ENCODE measurements at regions not wholly inside any gene's neighbourhood (a gene's known extent, or its start where the extent isn't known, plus 50 kb on each side); places are given as distances from the start of the nearest gene placed in this dataset.

DNA sequence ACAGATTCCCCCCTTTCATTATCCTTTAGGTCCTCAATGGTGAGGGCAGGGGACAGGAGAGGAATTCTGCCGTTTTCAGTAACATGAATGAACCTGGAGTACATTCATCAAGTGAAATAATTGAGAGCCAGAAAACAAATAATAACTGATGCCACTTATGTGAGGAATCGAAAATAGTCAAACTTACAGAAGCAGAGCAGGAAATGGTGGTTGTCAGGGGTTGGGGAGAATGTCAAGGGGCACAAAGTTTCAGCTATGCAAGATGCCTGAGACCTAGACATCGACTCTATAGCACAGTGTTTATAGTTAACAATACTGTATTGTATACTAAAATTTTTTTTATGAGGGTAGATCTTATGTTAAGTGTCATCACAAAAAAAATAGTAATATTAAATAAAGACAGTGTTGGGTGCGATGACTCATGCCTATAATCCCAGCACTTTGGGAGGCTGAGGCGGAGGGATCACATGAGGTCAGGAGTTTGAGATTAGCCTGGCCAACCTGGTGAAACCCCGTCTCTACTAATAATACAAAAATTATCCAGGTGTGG lies 1219.8 kb downstream of the GATA3 start:
- Mint-ChIP-seq H3K4me1 (no peaks in the 10 kb centered on the region), H3K27ac (no peak overlapping the region), H3K36me3 (no peaks in the 10 kb centered on the region), H3K27me3 (peaks cover 9 to 42% (median 19%) of the 10 kb centered on the region in 5 donors), H3K4me3 (no peak overlapping the region), H3K9me3 (no peaks in the 10 kb centered on the region)
- DNase-seq (no peak), ATAC-seq (no peak)
- POLR2A ChIA-PET = no interaction called here

DNA sequence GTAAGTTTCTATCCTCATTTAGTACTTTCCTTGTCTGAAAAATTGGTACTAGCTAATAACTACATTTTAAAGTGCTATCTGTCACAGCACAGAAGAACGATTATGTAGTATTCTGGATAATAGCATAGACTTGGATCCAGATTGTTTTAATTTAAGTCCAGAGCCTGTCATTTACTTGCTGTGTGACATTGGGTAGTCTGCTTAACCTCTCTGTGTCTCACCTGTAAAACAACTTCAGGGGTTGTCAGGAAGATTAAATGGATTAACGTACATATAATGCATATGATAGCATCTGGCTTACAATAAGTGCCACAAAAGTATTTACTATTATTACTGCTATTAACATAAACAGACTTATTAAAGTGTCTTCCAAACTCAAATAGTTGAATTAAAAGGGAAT lies 1221.4 kb downstream of the GATA3 start:
- POLR2A ChIA-PET = no interaction called here

DNA sequence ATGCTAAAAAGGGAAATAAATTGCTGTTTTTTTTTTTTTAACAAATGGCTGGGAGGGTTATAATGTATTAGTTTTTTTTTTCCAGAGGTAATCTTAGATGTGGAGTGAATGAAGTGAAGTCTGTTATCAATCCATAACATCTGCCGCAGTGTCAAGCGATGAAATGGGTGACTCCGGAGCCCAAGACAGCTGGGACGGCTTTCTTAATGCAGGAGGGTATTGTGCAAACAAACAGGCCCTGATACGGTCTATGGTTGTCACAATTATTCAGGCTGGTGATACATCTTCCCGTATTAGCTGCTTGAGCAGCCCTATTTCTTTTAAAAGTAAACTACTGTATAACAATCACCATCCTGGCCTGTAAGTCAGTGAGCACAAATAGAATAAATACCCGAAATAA lies 1231.2 kb downstream of the GATA3 start:
- H3K36me3 Mint-ChIP-seq = no peaks in the 10 kb centered on the region
- ATAC-seq = no peak

More for the DNA sequence above, 1221.4 kb downstream of the GATA3 start:
- H3K9me3 Mint-ChIP-seq = no peaks in the 10 kb centered on the region
- DNase-seq = no peak
- peaks cover 7 to 29% (median 13%) of the 10 kb centered on the region in 5 donors for H3K27me3 Mint-ChIP-seq
- H3K36me3 Mint-ChIP-seq = no peaks in the 10 kb centered on the region
- H3K4me3 Mint-ChIP-seq = no peak overlapping the region
- H3K4me1 Mint-ChIP-seq = peaks cover 0 to under 1% (median 0%) of the 10 kb centered on the region in 4 donors
- no peak overlapping the region for H3K27ac Mint-ChIP-seq
- ATAC-seq = no peak

DNA sequence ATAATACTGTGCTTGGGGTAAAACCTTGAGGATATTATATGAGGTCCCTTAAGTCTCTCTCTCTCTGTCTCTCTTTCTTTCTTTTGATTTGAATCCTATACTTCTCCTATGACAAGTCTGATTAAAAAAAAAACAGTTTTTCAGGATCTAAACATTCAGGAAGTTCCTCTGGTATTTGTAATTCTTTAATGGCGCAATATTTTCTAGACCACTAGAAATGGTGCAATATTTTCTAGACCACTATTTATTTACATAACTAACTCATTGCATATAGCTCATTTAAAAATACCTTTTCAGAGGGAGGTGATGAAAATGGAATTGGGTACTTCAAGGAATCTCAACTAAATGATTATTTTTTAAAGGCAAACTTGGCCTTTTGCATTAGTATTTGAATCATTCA lies 1235.3 kb downstream of the GATA3 start:
- H3K4me1 Mint-ChIP-seq = peaks cover 0 to 9% (median under 1%) of the 10 kb centered on the region in 4 donors
- ATAC-seq (no peak), DNase-seq (no peak)
- H3K36me3 Mint-ChIP-seq = no peaks in the 10 kb centered on the region
- H3K27me3 Mint-ChIP-seq = peaks cover 0 to 7% (median 0%) of the 10 kb centered on the region in 5 donors
- no peak overlapping the region for H3K4me3 Mint-ChIP-seq
- POLR2A ChIA-PET = no interaction called here
- H3K9me3 Mint-ChIP-seq = no peaks in the 10 kb centered on the region
- no peak overlapping the region for H3K27ac Mint-ChIP-seq

More for the DNA sequence above, 1231.2 kb downstream of the GATA3 start:
- H3K9me3 Mint-ChIP-seq = no peaks in the 10 kb centered on the region
- POLR2A ChIA-PET = no interaction called here
- H3K4me3 Mint-ChIP-seq = no peak overlapping the region
- H3K27me3 Mint-ChIP-seq = peaks cover 0 to 10% (median 3%) of the 10 kb centered on the region in 5 donors
- no peak overlapping the region for H3K27ac Mint-ChIP-seq
- DNase-seq = no peak
- H3K4me1 Mint-ChIP-seq = peaks cover 0 to 4% (median 1%) of the 10 kb centered on the region in 4 donors

DNA sequence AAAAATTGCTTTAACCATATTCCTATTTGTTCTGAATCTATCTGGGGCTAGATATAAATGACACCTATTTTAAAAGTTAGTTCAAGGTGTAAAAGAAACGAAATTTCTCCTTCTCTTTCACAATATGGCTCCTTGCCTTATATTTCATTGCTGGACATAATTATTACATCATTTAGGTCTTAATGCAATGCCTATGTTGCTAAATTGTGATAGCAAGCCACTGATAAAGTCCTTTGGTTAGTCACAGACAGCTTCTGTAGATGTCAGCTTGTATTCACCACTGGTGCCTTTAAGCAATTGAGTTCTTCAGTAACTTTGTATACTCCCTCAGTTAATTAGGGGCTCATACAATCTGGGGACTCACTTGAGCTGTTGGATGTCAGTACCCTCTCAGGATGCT lies 1236.6 kb downstream of the GATA3 start:
- DNase-seq = no peak
- Mint-ChIP-seq H3K4me1 (peaks cover 0 to 17% (median 2%) of the 10 kb centered on the region in 4 donors), H3K27ac (no peak overlapping the region), H3K36me3 (no peaks in the 10 kb centered on the region), H3K9me3 (no peaks in the 10 kb centered on the region), H3K4me3 (no peak overlapping the region), H3K27me3 (peaks cover 0 to 7% (median 0%) of the 10 kb centered on the region in 5 donors)
- no peak for ATAC-seq
- POLR2A ChIA-PET = no interaction called here

DNA sequence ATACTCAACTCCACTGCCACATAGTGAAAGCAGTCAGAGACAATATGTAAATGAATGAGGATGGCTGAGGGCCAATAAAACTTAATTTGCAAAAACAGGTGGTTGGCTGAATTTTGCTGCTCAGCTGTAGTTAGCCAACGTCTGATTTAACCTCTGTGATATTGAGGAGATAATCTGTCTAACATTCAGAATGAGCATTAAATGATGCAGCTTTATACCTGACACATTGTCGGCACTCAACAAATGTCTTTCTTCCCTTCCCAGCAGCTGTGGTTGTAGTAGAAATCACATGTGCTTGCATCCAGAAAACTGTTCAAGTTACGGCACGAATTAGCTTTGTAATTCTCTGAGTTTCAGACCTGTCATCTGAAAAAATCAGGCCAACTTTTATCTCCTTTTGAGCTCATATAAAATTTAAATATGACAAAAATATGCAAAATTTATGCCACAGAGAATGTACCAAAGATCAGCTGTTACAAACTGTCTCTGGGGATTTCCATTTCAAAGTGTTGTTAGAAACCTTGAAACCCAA lies 1239.7 kb downstream of the GATA3 start:
- Mint-ChIP-seq H3K27me3 (peaks cover 0 to 3% (median 0%) of the 10 kb centered on the region in 5 donors), H3K36me3 (no peaks in the 10 kb centered on the region), H3K27ac (no peak overlapping the region), H3K4me3 (no peak overlapping the region), H3K9me3 (no peaks in the 10 kb centered on the region), H3K4me1 (peaks cover 0 to 17% (median 2%) of the 10 kb centered on the region in 4 donors)
- DNase-seq (no peak), ATAC-seq (no peak)
- POLR2A ChIA-PET = no interaction called here

DNA sequence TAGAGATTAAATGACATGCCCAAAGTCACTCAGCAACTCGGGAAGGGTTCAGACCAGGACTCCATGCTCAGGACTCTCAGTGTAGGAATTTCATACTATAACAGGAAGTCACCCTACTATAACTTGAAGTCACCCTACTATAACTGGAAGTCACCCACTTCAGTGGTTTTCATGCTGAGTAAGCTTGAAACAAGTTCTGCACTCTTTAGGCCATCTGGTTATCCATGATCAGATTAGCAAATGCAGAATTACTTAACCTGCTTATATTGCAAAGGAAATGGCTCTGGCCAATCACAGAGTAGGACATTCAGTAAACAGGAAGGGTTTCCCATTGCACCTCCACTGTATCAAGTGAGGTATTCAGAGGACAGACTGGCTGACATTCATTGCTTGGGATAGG lies 1240.4 kb downstream of the GATA3 start:
- POLR2A ChIA-PET = no interaction called here
- no peak overlapping the region for H3K27ac Mint-ChIP-seq
- ATAC-seq = no peak

DNA sequence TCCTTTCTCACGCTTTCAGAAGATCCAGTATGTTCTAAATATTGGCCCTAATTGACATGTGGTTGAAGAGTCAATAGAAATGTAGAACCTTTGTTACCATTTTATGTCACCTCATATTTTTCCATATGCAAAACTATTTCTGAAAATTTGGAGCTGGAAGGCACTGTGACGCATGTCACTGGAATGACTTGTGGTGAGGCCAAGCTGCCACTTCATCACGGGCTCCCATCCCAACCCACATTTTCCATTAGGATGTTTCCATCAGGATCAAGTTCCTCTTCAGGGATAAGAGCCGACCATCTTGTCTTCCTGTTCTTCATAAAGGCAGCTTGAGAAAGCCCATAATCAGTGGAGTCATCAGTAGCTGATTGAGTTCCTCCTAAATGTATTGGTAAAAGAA lies 1241.7 kb downstream of the GATA3 start:
- H3K4me3 Mint-ChIP-seq = no peak overlapping the region
- H3K27me3 Mint-ChIP-seq = peaks cover 0 to 3% (median 0%) of the 10 kb centered on the region in 5 donors
- no peak for DNase-seq
- no peak overlapping the region for H3K27ac Mint-ChIP-seq
- POLR2A ChIA-PET = no interaction called here
- ATAC-seq = no peak
- peaks cover 0 to 17% (median 2%) of the 10 kb centered on the region in 4 donors for H3K4me1 Mint-ChIP-seq
- H3K9me3 Mint-ChIP-seq = no peaks in the 10 kb centered on the region
- H3K36me3 Mint-ChIP-seq = no peaks in the 10 kb centered on the region

More for the DNA sequence above, 1240.4 kb downstream of the GATA3 start:
- Mint-ChIP-seq H3K27me3 (peaks cover 0 to 3% (median 0%) of the 10 kb centered on the region in 5 donors), H3K4me3 (no peak overlapping the region), H3K36me3 (no peaks in the 10 kb centered on the region), H3K9me3 (no peaks in the 10 kb centered on the region), H3K4me1 (peaks cover 0 to 17% (median 2%) of the 10 kb centered on the region in 4 donors)
- DNase-seq = no peak

DNA sequence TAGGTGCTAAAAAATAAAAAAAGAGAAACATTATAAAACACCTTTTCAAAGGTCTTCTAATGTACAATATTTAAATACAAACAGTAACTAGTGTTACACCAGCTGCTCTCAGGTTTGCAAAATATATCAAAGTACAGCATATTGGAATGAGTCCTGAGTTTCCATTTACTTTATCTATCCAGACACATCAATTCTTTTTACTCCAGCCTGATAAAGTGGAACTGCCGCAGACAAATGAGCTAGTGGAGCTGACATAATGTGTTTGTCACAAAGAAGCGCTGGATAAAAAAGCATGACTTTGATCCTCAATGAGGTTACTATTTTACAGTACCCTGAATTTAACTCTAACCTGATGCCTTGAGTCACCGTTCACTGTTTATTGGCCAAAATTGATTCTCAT lies 1243.1 kb downstream of the GATA3 start:
- Mint-ChIP-seq H3K4me3 (no peak overlapping the region), H3K9me3 (no peaks in the 10 kb centered on the region), H3K27me3 (peaks cover 0 to 3% (median 0%) of the 10 kb centered on the region in 5 donors), H3K36me3 (no peaks in the 10 kb centered on the region), H3K4me1 (peaks cover 0 to 17% (median 2%) of the 10 kb centered on the region in 4 donors), H3K27ac (no peak overlapping the region)
- POLR2A ChIA-PET = no interaction called here
- ATAC-seq (no peak), DNase-seq (no peak)

DNA sequence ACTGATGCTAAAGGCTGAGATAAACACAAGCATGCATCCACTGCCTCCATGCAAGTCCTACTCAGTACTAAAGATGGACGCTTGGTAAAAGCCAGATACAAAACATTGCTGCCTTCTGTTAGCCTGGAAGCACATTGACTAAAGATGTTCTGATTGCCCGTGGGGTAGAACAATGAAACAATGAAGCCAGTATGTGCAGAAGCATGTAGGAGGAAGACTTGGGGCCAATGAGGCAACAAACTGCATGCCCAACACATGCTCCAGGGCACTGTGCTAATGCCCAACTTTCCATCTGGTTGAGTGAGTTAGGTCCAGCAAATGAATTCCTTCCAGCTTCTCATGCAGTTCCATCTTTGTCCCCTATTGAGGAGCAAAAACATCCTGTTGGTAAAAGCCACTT lies 1245.5 kb downstream of the GATA3 start:
- no peaks in the 10 kb centered on the region for H3K36me3 Mint-ChIP-seq
- H3K27ac Mint-ChIP-seq = no peak overlapping the region
- DNase-seq (no peak), ATAC-seq (no peak)
- H3K9me3 Mint-ChIP-seq = no peaks in the 10 kb centered on the region
- H3K4me3 Mint-ChIP-seq = no peak overlapping the region
- peaks cover 0 to 5% (median 3%) of the 10 kb centered on the region in 5 donors for H3K27me3 Mint-ChIP-seq
- POLR2A ChIA-PET = no interaction called here
- H3K4me1 Mint-ChIP-seq = peaks cover 0 to 6% (median under 1%) of the 10 kb centered on the region in 4 donors

DNA sequence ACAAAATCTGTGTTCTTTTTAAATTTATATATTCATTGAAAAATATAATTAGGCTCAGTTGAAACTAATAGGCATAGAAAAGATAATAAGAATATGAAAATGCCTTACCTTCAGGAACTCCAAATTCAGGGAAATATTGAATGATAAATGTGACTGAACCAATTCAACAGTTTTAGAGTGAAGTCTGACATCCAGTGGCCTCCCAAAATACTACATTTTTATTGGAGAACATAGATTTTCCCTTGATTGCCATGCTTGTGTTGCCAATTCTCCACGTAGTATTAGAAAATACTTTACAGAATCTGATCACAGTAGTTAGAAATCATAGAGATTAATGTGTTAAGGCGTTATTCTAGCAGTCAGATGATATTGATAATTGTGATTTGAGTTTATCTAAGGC lies 1246.7 kb downstream of the GATA3 start:
- Mint-ChIP-seq H3K27ac (no peak overlapping the region), H3K9me3 (no peaks in the 10 kb centered on the region), H3K4me3 (no peak overlapping the region), H3K27me3 (peaks cover 4 to 17% (median 9%) of the 10 kb centered on the region in 5 donors), H3K4me1 (no peaks in the 10 kb centered on the region), H3K36me3 (no peaks in the 10 kb centered on the region)
- ATAC-seq (no peak), DNase-seq (no peak)
- POLR2A ChIA-PET = no interaction called here

DNA sequence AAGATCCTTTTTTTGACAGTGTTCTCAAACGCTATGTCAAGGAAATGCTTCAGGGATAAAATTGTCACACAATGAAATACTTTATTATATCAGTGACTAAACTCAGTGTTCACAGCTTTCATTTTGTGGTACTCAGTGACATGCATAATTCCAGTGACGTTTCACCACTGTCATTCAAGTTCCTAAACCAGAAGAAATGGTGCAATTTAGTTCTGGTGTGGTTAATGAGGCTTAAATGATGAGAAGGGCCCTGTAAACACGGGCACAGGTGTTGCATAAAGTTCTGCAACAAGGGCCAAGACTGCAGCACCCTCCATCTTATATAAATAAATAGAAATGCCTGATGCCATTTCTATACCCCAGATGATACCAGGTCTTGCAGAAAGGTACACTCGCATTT lies 1247.1 kb downstream of the GATA3 start:
- Mint-ChIP-seq H3K27me3 (peaks cover 7 to 21% (median 9%) of the 10 kb centered on the region in 5 donors), H3K36me3 (no peaks in the 10 kb centered on the region), H3K4me1 (no peaks in the 10 kb centered on the region), H3K27ac (no peak overlapping the region), H3K9me3 (no peaks in the 10 kb centered on the region), H3K4me3 (no peak overlapping the region)
- no peak for DNase-seq
- POLR2A ChIA-PET = no interaction called here
- ATAC-seq = no peak

DNA sequence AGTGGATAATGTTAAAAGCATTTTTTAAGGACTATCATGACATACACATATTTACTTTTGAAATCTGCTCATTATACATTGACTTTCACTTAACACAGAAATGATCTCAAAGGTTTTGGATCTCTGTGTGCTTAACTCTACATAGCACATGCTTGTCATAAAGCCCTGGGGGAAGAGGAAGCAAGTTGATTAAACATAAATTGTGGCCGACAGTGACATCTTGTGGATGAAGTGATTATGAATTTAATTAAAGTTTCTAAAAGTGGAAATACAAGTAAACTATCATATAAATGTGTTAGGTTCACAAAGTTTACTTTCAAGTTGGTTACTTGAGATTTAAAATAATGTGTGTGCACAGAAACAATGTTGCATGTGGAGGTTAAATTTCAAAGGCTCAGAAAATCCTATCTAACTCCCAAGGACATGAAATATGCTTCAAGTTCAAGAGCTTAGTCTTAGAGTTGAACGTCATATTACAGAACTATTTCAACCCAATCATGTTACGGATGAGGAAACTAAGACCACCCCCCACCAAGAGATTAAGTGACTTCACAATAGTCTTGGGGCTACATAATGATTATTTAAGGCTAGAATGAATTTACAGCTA lies 1247.8 kb downstream of the GATA3 start:
- Mint-ChIP-seq H3K27ac (no peak overlapping the region), H3K4me1 (no peaks in the 10 kb centered on the region), H3K36me3 (no peaks in the 10 kb centered on the region), H3K27me3 (peaks cover 7 to 27% (median 9%) of the 10 kb centered on the region in 5 donors), H3K4me3 (no peak overlapping the region), H3K9me3 (no peaks in the 10 kb centered on the region)
- POLR2A ChIA-PET = interaction anchor here (0.8 kb wide), 1 partner anchor 1430 kb away, joined by 3 read pairs; no protein-coding TSS in a partner anchor
- peak in 1 of 2 donors; percentile 50 for ATAC-seq
- peak in 5 of 10 donors; percentile 26 to 61 (median 52) for DNase-seq

All from naive thymus-derived CD8-positive, alpha-beta T cell (primary cell).